ENCODE measurements at regions not wholly inside any gene's neighbourhood (a gene's known extent, or its start where the extent isn't known, plus 50 kb on each side); places are given as distances from the start of the nearest gene placed in this dataset.

DNA sequence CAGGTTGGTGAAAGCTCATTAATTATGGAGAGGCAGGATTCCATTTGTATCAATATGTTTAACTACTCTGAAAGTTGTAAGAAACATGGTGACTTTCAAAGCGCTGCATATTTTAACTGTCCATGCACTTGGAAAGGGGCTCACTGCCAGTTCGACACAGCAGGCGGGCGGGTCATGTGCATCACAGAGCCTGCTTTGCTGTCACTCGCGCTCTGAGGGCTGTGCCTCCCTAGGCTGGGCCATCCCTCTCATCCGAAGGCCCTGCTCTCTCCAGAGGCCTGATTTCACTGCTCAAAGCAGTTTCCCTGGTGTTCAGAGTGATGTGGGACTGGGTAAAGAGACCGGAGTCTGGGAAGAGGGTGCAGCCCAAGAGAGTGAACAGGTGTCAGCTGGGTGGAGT, 422.0 kb upstream of the MON1B start:
- H3K9me3 ChIP-seq (ENCODE audit: insufficient read depth, low read depth, low read length): no peaks in the 10 kb centered on the region
- no peaks in the 10 kb centered on the region for H3K4me1 ChIP-seq (ENCODE audit: insufficient read depth, low read length)
- no peak overlapping the region for H3K27ac ChIP-seq (ENCODE audit: low read depth, low read length)
- H3K9ac ChIP-seq (ENCODE audit: low read depth, low read length): no peak overlapping the region
- 94% methylated on average over 8 of the region's 8 CpGs for WGBS
- H3K4me3 ChIP-seq (ENCODE audit: low read length): no peak overlapping the region
- no peaks in the 10 kb centered on the region for H3K27me3 ChIP-seq (ENCODE audit: insufficient read depth, low read length)
- H3K36me3 ChIP-seq (ENCODE audit: insufficient read depth, low read length): no peaks in the 10 kb centered on the region

DNA sequence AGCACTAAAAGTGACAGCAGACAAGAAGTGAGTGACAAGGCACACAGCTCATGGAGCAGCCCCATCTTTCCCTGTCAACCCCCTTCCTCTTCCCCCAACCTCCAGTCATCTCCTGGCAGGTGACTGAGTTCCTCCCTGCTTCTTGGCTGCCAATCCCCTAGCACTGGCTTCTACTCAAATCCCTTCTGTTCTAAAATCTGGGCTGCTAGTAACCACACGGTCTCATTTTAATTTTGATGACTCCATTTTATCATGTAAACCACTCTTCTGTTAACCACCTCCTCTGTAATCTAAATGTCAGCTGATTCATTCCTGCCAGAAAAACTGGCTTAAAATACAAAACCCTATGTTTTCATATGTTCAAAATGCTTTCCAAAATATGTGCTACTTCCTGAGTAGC, 419.8 kb upstream of the MON1B start:
- Histone ChIP-seq H3K9me3 (ENCODE audit: insufficient read depth, low read depth, low read length) (no peaks in the 10 kb centered on the region), H3K9ac (ENCODE audit: low read depth, low read length) (no peak overlapping the region), H3K36me3 (ENCODE audit: insufficient read depth, low read length) (no peaks in the 10 kb centered on the region), H3K4me3 (ENCODE audit: low read length) (no peak overlapping the region), H3K27me3 (ENCODE audit: insufficient read depth, low read length) (no peaks in the 10 kb centered on the region), H3K4me1 (ENCODE audit: insufficient read depth, low read length) (no peaks in the 10 kb centered on the region), H3K27ac (ENCODE audit: low read depth, low read length) (no peak overlapping the region)
- 56% methylated on average over 1 of the region's 1 CpG for WGBS

DNA sequence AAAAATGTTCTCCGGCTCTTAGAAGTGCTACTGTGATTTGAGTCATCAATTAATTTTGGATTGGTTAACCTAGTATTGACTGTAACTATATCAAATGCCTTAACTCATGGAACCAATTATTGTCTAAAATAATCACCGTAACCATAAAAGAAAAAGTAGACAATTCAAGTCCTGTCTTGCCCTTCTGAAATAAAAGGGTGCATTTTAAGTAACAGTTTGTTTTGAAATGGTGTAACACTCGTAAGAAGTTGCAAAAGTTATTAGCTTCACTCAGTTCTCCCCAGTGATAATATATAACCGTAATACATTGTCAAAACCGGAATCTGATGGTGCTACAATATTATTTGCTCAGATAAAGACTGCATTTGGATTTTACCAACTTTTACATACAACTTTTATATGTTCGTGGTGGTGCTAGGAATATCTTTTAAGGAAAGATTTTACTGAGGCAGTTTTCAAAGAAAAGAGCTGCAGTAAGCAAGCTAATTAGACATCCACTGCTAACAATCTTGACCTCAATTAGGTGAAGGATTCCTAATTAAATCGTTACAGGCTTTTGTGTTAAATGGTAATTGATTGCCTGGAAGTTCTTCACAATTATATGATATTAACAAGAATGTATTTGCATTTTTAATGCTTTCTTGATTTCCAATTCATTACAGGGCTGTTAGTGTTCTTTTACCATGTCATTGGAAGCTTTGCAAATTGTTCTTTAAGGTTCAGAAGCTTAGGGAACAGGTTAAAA, 413.1 kb upstream of the MON1B start:
- H3K9me3 ChIP-seq (ENCODE audit: insufficient read depth, low read depth, low read length): no peaks in the 10 kb centered on the region
- WGBS: 96% methylated on average over 6 of the region's 7 CpGs
- no peak overlapping the region for H3K4me3 ChIP-seq (ENCODE audit: low read length)
- H3K36me3 ChIP-seq (ENCODE audit: insufficient read depth, low read length): no peaks in the 10 kb centered on the region
- H3K4me1 ChIP-seq (ENCODE audit: insufficient read depth, low read length): no peaks in the 10 kb centered on the region
- no peak overlapping the region for H3K9ac ChIP-seq (ENCODE audit: low read depth, low read length)
- no peak overlapping the region for H3K27ac ChIP-seq (ENCODE audit: low read depth, low read length)
- H3K27me3 ChIP-seq (ENCODE audit: insufficient read depth, low read length): no peaks in the 10 kb centered on the region

DNA sequence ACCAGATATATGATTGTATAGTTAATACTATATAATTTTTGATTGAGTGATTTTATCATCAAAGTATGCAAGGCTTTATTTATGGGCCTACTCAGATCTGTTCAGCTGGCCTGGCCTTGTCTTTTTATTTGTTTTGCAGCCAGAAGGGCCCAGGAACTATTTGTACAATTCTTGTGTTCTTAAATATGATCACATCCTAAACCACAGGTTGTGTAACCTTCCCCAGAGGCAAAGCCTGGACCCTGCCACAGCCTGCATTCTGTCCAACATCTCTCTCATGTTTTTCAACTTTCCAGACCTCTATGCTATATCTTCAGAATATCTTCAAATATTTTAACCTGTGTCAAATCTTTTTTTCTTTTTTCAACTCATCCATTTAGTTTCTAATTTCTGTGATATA, 410.4 kb upstream of the MON1B start:
- Histone ChIP-seq H3K9ac (ENCODE audit: low read depth, low read length) (no peak overlapping the region), H3K4me3 (ENCODE audit: low read length) (no peak overlapping the region), H3K36me3 (ENCODE audit: insufficient read depth, low read length) (no peaks in the 10 kb centered on the region), H3K27me3 (ENCODE audit: insufficient read depth, low read length) (no peaks in the 10 kb centered on the region), H3K4me1 (ENCODE audit: insufficient read depth, low read length) (no peaks in the 10 kb centered on the region), H3K27ac (ENCODE audit: low read depth, low read length) (no peak overlapping the region), H3K9me3 (ENCODE audit: insufficient read depth, low read depth, low read length) (no peaks in the 10 kb centered on the region)

DNA sequence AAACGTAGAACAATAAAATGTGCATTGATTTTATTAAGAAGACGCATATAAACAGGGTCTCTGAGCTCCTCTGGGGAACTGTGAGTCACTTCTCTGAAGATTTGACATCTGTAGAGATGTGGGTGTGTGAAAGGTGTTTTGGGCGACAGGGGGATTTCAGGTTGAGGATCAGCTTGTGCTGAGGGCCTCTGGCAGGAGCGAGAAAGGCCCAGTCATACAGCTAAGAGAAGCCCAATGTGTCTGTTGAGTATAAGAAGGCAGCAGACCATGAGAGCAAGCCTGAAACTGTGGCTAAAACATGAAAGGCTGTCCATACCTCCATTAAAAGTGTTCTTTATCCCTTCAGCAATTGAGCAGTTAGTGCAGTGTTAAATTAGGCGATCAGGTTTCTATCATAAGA, 406.5 kb upstream of the MON1B start:
- Histone ChIP-seq H3K4me1 (ENCODE audit: insufficient read depth, low read length) (no peaks in the 10 kb centered on the region), H3K27ac (ENCODE audit: low read depth, low read length) (no peak overlapping the region)

DNA sequence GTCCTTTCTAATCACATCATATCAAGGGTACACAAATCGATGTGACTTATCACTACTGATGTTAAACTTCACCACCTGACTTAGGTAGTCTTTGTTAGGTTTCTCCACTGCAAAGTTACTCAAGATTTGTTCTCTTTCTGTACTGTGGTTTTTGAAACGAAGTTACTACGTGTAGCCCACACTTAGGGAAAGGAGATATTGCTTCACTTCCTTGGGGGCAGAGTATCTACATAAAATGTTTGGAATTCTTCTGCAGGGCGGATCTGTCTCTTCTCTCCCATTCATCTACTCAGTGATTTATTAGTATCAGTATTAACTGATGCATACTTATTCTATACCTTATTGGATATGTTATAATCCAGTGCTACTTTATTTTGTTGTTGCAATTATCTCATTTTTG, 403.6 kb upstream of the MON1B start:
- WGBS: 94% methylated on average over 3 of the region's 4 CpGs
- Histone ChIP-seq H3K27ac (ENCODE audit: low read depth, low read length) (no peak overlapping the region), H3K27me3 (ENCODE audit: insufficient read depth, low read length) (no peaks in the 10 kb centered on the region), H3K4me3 (ENCODE audit: low read length) (no peak overlapping the region), H3K4me1 (ENCODE audit: insufficient read depth, low read length) (no peaks in the 10 kb centered on the region), H3K36me3 (ENCODE audit: insufficient read depth, low read length) (no peaks in the 10 kb centered on the region), H3K9ac (ENCODE audit: low read depth, low read length) (no peak overlapping the region), H3K9me3 (ENCODE audit: insufficient read depth, low read depth, low read length) (no peaks in the 10 kb centered on the region)

More for the DNA sequence above, 406.5 kb upstream of the MON1B start:
- Histone ChIP-seq H3K4me3 (ENCODE audit: low read length) (no peak overlapping the region), H3K9me3 (ENCODE audit: insufficient read depth, low read depth, low read length) (no peaks in the 10 kb centered on the region), H3K9ac (ENCODE audit: low read depth, low read length) (no peak overlapping the region), H3K27me3 (ENCODE audit: insufficient read depth, low read length) (no peaks in the 10 kb centered on the region), H3K36me3 (ENCODE audit: insufficient read depth, low read length) (no peaks in the 10 kb centered on the region)
- 76% methylated on average over 5 of the region's 5 CpGs for WGBS

DNA sequence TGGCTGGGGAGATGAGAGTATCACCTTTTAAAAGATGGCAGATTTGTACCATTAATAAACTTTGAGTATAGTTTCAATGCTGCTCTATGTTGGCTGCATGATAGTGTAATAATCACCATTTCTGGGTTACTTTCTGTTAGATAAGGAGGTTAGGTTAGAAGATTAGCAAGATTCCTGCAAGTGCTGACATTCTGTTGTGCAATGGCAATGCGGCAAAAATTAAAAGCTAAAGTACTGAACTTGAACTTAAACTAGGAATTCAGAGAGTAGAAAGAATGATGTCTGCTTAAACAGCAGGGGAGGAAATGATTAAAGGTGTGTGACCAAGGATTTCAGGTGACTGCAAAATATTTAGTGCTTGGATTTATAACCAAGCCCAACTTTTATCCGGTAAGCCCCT, 399.8 kb upstream of the MON1B start:
- Histone ChIP-seq H3K9ac (ENCODE audit: low read depth, low read length) (no peak overlapping the region), H3K4me3 (ENCODE audit: low read length) (no peak overlapping the region), H3K27me3 (ENCODE audit: insufficient read depth, low read length) (no peaks in the 10 kb centered on the region), H3K9me3 (ENCODE audit: insufficient read depth, low read depth, low read length) (no peaks in the 10 kb centered on the region), H3K27ac (ENCODE audit: low read depth, low read length) (no peak overlapping the region), H3K36me3 (ENCODE audit: insufficient read depth, low read length) (no peaks in the 10 kb centered on the region), H3K4me1 (ENCODE audit: insufficient read depth, low read length) (no peaks in the 10 kb centered on the region)
- 93% methylated on average over 2 of the region's 2 CpGs for WGBS

DNA sequence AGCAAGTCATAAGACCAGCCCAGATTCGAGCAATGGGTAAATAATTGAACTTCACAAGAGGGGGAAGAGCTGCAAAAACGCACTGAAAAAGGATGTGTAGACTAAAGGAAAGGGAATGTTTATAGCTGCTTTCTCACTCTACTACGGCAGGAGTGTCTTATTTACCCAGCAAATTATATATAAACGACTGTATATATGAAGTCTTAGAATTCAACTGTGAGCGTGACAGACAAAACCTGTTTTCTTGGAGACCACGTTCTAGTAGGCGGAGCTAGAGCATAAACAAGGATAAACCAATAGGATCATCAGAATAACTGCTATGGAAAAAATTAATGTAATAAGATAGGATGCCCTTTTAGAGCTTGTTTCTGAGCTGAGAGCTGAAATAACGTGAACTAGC, 394.6 kb upstream of the MON1B start:
- 90% methylated on average over 7 of the region's 8 CpGs for WGBS
- Histone ChIP-seq H3K9me3 (ENCODE audit: insufficient read depth, low read depth, low read length) (no peaks in the 10 kb centered on the region), H3K4me1 (ENCODE audit: insufficient read depth, low read length) (no peaks in the 10 kb centered on the region), H3K27me3 (ENCODE audit: insufficient read depth, low read length) (no peaks in the 10 kb centered on the region), H3K36me3 (ENCODE audit: insufficient read depth, low read length) (no peaks in the 10 kb centered on the region), H3K9ac (ENCODE audit: low read depth, low read length) (no peak overlapping the region), H3K4me3 (ENCODE audit: low read length) (no peak overlapping the region), H3K27ac (ENCODE audit: low read depth, low read length) (no peak overlapping the region)

DNA sequence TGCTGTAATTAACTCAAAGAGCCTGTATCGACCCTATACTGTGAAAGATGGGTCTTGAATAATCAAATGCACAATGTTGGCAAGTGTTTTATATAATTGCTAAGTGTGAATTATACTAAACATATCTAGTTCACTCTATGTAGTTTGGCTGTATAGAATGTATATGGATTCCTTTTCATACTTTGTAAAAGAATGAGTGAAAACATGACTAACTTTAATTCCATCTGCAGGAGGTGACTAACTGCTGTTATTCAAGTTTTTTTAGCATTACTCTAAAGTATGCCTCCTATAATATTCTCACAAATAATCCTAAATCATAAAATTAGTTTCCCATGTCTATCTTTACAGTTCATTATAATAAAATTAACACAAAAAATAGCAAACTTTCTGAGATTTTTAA, 394.0 kb upstream of the MON1B start:
- H3K36me3 ChIP-seq (ENCODE audit: insufficient read depth, low read length): no peaks in the 10 kb centered on the region
- no peak overlapping the region for H3K27ac ChIP-seq (ENCODE audit: low read depth, low read length)
- H3K9ac ChIP-seq (ENCODE audit: low read depth, low read length): no peak overlapping the region
- no peaks in the 10 kb centered on the region for H3K4me1 ChIP-seq (ENCODE audit: insufficient read depth, low read length)
- no peak overlapping the region for H3K4me3 ChIP-seq (ENCODE audit: low read length)
- H3K9me3 ChIP-seq (ENCODE audit: insufficient read depth, low read depth, low read length): no peaks in the 10 kb centered on the region
- 100% methylated on average over 1 of the region's 1 CpG for WGBS
- H3K27me3 ChIP-seq (ENCODE audit: insufficient read depth, low read length): no peaks in the 10 kb centered on the region

DNA sequence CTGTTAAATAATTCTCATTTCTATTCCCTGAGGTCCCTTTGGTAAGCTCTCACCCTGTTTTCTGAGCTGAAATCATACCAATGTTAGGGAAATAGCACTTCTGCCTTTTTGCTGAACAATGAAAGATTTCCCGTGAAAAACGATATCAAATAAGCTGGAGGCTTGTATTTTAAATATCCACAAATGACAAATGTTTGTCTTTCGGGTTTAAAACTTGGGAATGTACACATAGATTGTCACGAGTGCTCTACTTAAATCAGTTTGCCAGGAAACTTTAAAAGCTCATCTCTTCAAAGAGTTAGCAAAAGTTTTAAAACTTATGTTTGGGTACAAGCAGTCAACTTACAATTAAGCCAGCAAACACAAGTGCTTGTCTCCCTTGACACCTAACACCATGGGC, 393.5 kb upstream of the MON1B start:
- H3K9ac ChIP-seq (ENCODE audit: low read depth, low read length): no peak overlapping the region
- no peak overlapping the region for H3K27ac ChIP-seq (ENCODE audit: low read depth, low read length)
- no peaks in the 10 kb centered on the region for H3K4me1 ChIP-seq (ENCODE audit: insufficient read depth, low read length)
- H3K36me3 ChIP-seq (ENCODE audit: insufficient read depth, low read length): no peaks in the 10 kb centered on the region
- no peaks in the 10 kb centered on the region for H3K27me3 ChIP-seq (ENCODE audit: insufficient read depth, low read length)
- H3K9me3 ChIP-seq (ENCODE audit: insufficient read depth, low read depth, low read length): no peaks in the 10 kb centered on the region
- 99% methylated on average over 4 of the region's 4 CpGs for WGBS
- no peak overlapping the region for H3K4me3 ChIP-seq (ENCODE audit: low read length)

DNA sequence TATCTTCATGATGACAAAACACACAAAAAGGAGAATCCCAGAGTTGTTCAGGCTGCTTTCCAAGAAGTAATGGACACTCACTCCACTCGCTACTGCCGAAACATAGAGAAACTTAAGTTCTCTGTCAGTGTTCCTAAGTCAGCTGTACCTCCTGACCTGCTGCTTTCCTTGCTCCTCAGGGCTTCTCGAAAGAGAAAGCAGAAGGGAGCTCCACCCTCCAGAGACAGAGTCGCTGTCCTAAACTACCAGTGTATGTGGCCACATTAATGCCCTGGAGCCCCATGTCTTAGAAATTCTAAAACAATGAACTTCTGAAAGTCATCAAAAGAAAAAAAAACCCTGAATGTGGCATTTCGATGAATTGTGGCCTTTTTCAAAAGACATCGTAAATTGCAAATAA, 390.8 kb upstream of the MON1B start:
- H3K4me1 ChIP-seq (ENCODE audit: insufficient read depth, low read length): no peaks in the 10 kb centered on the region
- 91% methylated on average over 6 of the region's 6 CpGs for WGBS

DNA sequence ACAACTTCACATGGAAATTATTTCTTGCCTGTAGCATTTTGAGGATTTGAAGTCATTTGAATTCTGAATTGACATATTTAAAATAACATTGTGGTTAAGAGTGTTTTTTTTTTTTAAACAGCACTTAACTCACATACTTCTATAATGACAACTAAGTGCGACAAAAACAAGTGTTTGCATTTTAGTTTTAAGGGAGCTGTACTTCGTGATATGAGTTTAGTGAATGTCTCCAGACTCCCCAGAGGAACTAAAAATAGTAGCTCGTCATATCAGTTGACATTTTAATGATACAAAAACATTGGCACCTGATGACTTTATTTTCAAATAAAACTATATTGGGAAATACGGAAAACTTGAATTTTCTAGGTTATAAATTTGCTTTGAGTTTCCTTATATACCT, 389.6 kb upstream of the MON1B start:
- Histone ChIP-seq H3K4me3 (ENCODE audit: low read length) (no peak overlapping the region), H3K36me3 (ENCODE audit: insufficient read depth, low read length) (no peaks in the 10 kb centered on the region), H3K27me3 (ENCODE audit: insufficient read depth, low read length) (no peaks in the 10 kb centered on the region), H3K27ac (ENCODE audit: low read depth, low read length) (no peak overlapping the region), H3K9me3 (ENCODE audit: insufficient read depth, low read depth, low read length) (no peaks in the 10 kb centered on the region), H3K4me1 (ENCODE audit: insufficient read depth, low read length) (no peaks in the 10 kb centered on the region), H3K9ac (ENCODE audit: low read depth, low read length) (no peak overlapping the region)
- WGBS: 100% methylated on average over 1 of the region's 4 CpGs

More for the DNA sequence above, 390.8 kb upstream of the MON1B start:
- no peak overlapping the region for H3K27ac ChIP-seq (ENCODE audit: low read depth, low read length)
- H3K36me3 ChIP-seq (ENCODE audit: insufficient read depth, low read length): no peaks in the 10 kb centered on the region
- no peak overlapping the region for H3K9ac ChIP-seq (ENCODE audit: low read depth, low read length)
- H3K9me3 ChIP-seq (ENCODE audit: insufficient read depth, low read depth, low read length): no peaks in the 10 kb centered on the region
- H3K4me3 ChIP-seq (ENCODE audit: low read length): no peak overlapping the region
- H3K27me3 ChIP-seq (ENCODE audit: insufficient read depth, low read length): no peaks in the 10 kb centered on the region
